H1 (cell line): ENCODE measurements at regions not wholly inside any gene's neighbourhood (a gene's known extent, or its start where the extent isn't known, plus 50 kb on each side); places are given as distances from the start of the nearest gene placed in this dataset.

Experiments used
- BACH1 ChIP-seq: IDR thresholded peaks from 2 replicates; pipeline ENCODE4 v1.6.1; 2012; ENCODE audit warnings: low read length, improper control_type of control experiment
- CEBPB ChIP-seq: IDR thresholded peaks from 2 replicates; pipeline ENCODE4 v1.6.1; 2012; ENCODE audit warnings: low read depth, low read length
- CTCF ChIP-seq, 3 experiments: IDR thresholded peaks; 1 replicate in 2 of 3; 2 replicates in 1 of 3; pipeline versions ENCODE4 v1.5.1 to v1.6.1; 2011; ENCODE audit warnings: low read length in 3 of 3, mild to moderate bottlenecking in 3 of 3, inconsistent platforms in 2 of 3, low read depth in 1 of 3, moderate library complexity in 1 of 3; ENCODE audit not compliant: insufficient read depth in 1 of 3; ENCODE audit errors: control extremely low read depth in 1 of 3
- POLR2AphosphoS5 ChIP-seq: IDR thresholded peaks from 2 replicates; pipeline ENCODE4 v1.6.1; 2011; ENCODE audit warnings: low read depth, low read length
- SP2 ChIP-seq: IDR thresholded peaks from 2 replicates; pipeline ENCODE4 v1.6.1; 2012; ENCODE audit warnings: mild to moderate bottlenecking, low read length, inconsistent platforms

GRCh38 chr11:93902921-93903320 is 52.5 kb upstream of the VSTM5 start:
- no peak for TF ChIP-seq POLR2AphosphoS5
- TF ChIP-seq CEBPB: no peak
- TF ChIP-seq BACH1: no peak
- no peak for TF ChIP-seq SP2
- TF ChIP-seq CTCF (IDR thresholded peaks at IDR 0.05; ENCODE audit: control extremely low read depth in 1 of 3, insufficient read depth in 1 of 3, low read depth in 1 of 3, low read length in 3 of 3): no peak
